SK-N-SH (cell line): ENCODE measurements at regions not wholly inside any gene's neighbourhood (a gene's known extent, or its start where the extent isn't known, plus 50 kb on each side); places are given as distances from the start of the nearest gene placed in this dataset.

Source experiments
- CTCF ChIA-PET: fragments of 300-600, 350-600 bp; formaldehyde crosslinking; extraction: SDS; loops from one replicate; lab custom pipeline; 2021; lab: Yijun Ruan, JAX
- POLR2A ChIA-PET: fragments of 350-600 bp; sonication (Branson Sonifier 250); formaldehyde crosslinking; extraction: SDS; loops from one replicate; lab custom pipeline; 2020; ENCODE audit warnings: antibody characterized with exemption, inconsistent platforms; lab: Yijun Ruan, JAX
- DNase-seq: peaks from one replicate; pipeline ENCODE4 v3.0.0; 2012
- H2AFZ ChIP-seq: fragments of 200-600 bp; sonication (generic); 2 replicates; pipeline ENCODE4 v1.8.1; 2016; ENCODE audit warnings: antibody characterized with exemption, mild to moderate bottlenecking, low read depth
- H3F3A ChIP-seq: fragments of 200-600 bp; sonication (generic); replicated peaks from 2 replicates; pipeline ENCODE3; 2016; ENCODE audit warnings: antibody characterized with exemption, mild to moderate bottlenecking; ENCODE audit not compliant: insufficient read depth
- H3K27ac ChIP-seq, 2 experiments: fragments of 200-500 bp in 1 of 2; fragments of 200-600 bp in 1 of 2; sonication (Bioruptor generic) in 1 of 2; sonication (generic), shearing (Covaris generic) in 1 of 2; 2 replicates each; pipeline versions ENCODE4 v1.5.1 to v1.6.1; 2014 to 2016; ENCODE audit warnings: low read depth in 2 of 2, inconsistent platforms in 1 of 2, low read length in 1 of 2, mild to moderate bottlenecking in 1 of 2, mixed read lengths in 1 of 2
- H3K27me3 ChIP-seq: fragments of 200-600 bp; sonication (generic), shearing (Covaris generic); 2 replicates; pipeline ENCODE4 v1.6.1; 2016; ENCODE audit warnings: mixed run types; ENCODE audit not compliant: insufficient read depth
- H3K36me3 ChIP-seq, 2 experiments: fragments of 200-500 bp in 1 of 2; fragments of 200-600 bp in 1 of 2; sonication (Bioruptor generic) in 1 of 2; sonication (generic) in 1 of 2; replicated peaks in 1 of 2; 2 replicates each; pipeline versions ENCODE3 to v1.5.1; 2014 to 2016; ENCODE audit warnings: low read length in 1 of 2, mild to moderate bottlenecking in 1 of 2; ENCODE audit not compliant: insufficient read depth in 2 of 2, control insufficient read depth in 1 of 2
- H3K4me1 ChIP-seq, 2 experiments: fragments of 200-500 bp in 1 of 2; fragments of 200-600 bp in 1 of 2; sonication (Bioruptor generic) in 1 of 2; sonication (generic), shearing (Covaris generic) in 1 of 2; 2 replicates each; pipeline versions ENCODE4 v1.5.1 to v1.6.1; 2014 to 2016; ENCODE audit warnings: low read depth in 1 of 2, low read length in 1 of 2, mixed run types in 1 of 2; ENCODE audit not compliant: insufficient read depth in 2 of 2, control insufficient read depth in 1 of 2
- H3K4me2 ChIP-seq: fragments of 200-600 bp; sonication (generic), shearing (Covaris generic); 2 replicates; pipeline ENCODE4 v1.6.1; 2017; ENCODE audit warnings: mixed run types
- H3K4me3 ChIP-seq, 2 experiments: fragments of 200-500 bp in 1 of 2; fragments of 200-600 bp in 1 of 2; sonication (Bioruptor generic) in 1 of 2; sonication (generic), shearing (Covaris generic) in 1 of 2; 2 replicates each; pipeline versions ENCODE4 v1.5.1 to v1.8.1; 2014 to 2016; ENCODE audit warnings: low read depth in 2 of 2, inconsistent platforms in 1 of 2, low read length in 1 of 2, mild to moderate bottlenecking in 1 of 2, mixed read lengths in 1 of 2, moderate library complexity in 1 of 2
- H3K79me2 ChIP-seq: fragments of 200-600 bp; sonication (generic); 2 replicates; pipeline ENCODE4 v1.8.1; 2017; ENCODE audit warnings: mild to moderate bottlenecking; ENCODE audit not compliant: insufficient read depth
- H3K9ac ChIP-seq: fragments of 200-600 bp; sonication (generic); 2 replicates; pipeline ENCODE4 v1.6.1; 2017; ENCODE audit warnings: mixed run types
- H3K9me2 ChIP-seq: fragments of 200-600 bp; sonication (generic); 2 replicates; pipeline ENCODE4 v1.6.1; 2017; ENCODE audit warnings: mixed run types
- H3K9me3 ChIP-seq: fragments of 200-600 bp; sonication (generic); 2 replicates; pipeline ENCODE4 v1.6.1; 2017; ENCODE audit warnings: mixed run types, mild to moderate bottlenecking, moderate library complexity
- H4K20me1 ChIP-seq: fragments of 200-600 bp; sonication (generic); 2 replicates; pipeline ENCODE4 v1.6.1; 2017; ENCODE audit warnings: mild to moderate bottlenecking, mixed run types; ENCODE audit not compliant: insufficient read depth
- CHD2 ChIP-seq: fragments of 150-350 bp; IDR thresholded peaks from 2 replicates; pipeline ENCODE4 v1.6.1; 2018; ENCODE audit warnings: low read length; ENCODE audit not compliant: partially characterized antibody
- ELF1 ChIP-seq: IDR thresholded peaks from 2 replicates; pipeline ENCODE4 v1.4.0; 2012
- EP300 ChIP-seq, 2 experiments: IDR thresholded peaks; 2 replicates each; pipeline versions ENCODE4 v1.4.0 to v1.6.1; 2012; ENCODE audit warnings: borderline replicate concordance in 1 of 2, low read depth in 1 of 2, low read length in 1 of 2
- FOXJ3 ChIP-seq: sonication (generic); formaldehyde crosslinking; IDR thresholded peaks from 2 replicates; pipeline ENCODE4 v1.5.1; 2020; ENCODE audit warnings: mild to moderate bottlenecking, missing genetic modification reagents
- MEF2A ChIP-seq: IDR thresholded peaks from 2 replicates; pipeline ENCODE4 v1.4.0; 2012; ENCODE audit warnings: low read depth, borderline replicate concordance
- NFIC ChIP-seq: IDR thresholded peaks from 2 replicates; pipeline ENCODE4 v1.4.0; 2012; ENCODE audit warnings: borderline replicate concordance
- POLR2AphosphoS5 ChIP-seq: IDR thresholded peaks from 2 replicates; pipeline ENCODE4 v1.6.1; 2012; ENCODE audit warnings: low read depth, low read length
- RAD21 ChIP-seq: IDR thresholded peaks from 2 replicates; pipeline ENCODE4 v1.6.1; 2012; ENCODE audit warnings: mild to moderate bottlenecking, low read length
- RXRA ChIP-seq: IDR thresholded peaks from 2 replicates; pipeline ENCODE4 v1.4.0; 2012; ENCODE audit warnings: low read depth, mild to moderate bottlenecking, borderline replicate concordance
- SIN3A ChIP-seq: IDR thresholded peaks from 2 replicates; pipeline ENCODE4 v1.6.1; 2012; ENCODE audit warnings: low read depth, mild to moderate bottlenecking, low read length, moderate library complexity, borderline replicate concordance
- SMC3 ChIP-seq: IDR thresholded peaks from 2 replicates; pipeline ENCODE4 v1.6.1; 2012; ENCODE audit warnings: low read depth, low read length, improper control_type of control experiment
- TAF1 ChIP-seq: IDR thresholded peaks from 2 replicates; pipeline ENCODE4 v1.6.1; 2012; ENCODE audit warnings: low read depth, mild to moderate bottlenecking, low read length, moderate library complexity, borderline replicate concordance
- TCF12 ChIP-seq: IDR thresholded peaks from 2 replicates; pipeline ENCODE4 v1.4.0; 2012
- YY1 ChIP-seq: IDR thresholded peaks from 2 replicates; pipeline ENCODE4 v1.4.0; 2012; ENCODE audit warnings: low read depth, mild to moderate bottlenecking
- WGBS: methylation state at CpG from one replicate; pipeline ENCODE4 v1.1.6; 2017; ENCODE audit warnings: low lambda C conversion rate; 5-methylcytosine and 5-hydroxymethylcytosine counted together
- TF ChIP-seq, protein P1 (sequence below): IDR thresholded peaks from 2 replicates; pipeline ENCODE4 v1.4.0; 2012; ENCODE audit warnings: low read depth, borderline replicate concordance
- TF ChIP-seq, protein P2 (sequence below): IDR thresholded peaks from 2 replicates; pipeline ENCODE4 v1.4.0; 2012; ENCODE audit warnings: low read depth, borderline replicate concordance
- TF ChIP-seq, protein P3 (sequence below): fragments of 200-600 bp; sonication (generic); IDR thresholded peaks from 2 replicates; pipeline ENCODE4 v1.6.1; 2017; ENCODE audit warnings: antibody characterized with exemption, mild to moderate bottlenecking, moderate library complexity

DNA sequence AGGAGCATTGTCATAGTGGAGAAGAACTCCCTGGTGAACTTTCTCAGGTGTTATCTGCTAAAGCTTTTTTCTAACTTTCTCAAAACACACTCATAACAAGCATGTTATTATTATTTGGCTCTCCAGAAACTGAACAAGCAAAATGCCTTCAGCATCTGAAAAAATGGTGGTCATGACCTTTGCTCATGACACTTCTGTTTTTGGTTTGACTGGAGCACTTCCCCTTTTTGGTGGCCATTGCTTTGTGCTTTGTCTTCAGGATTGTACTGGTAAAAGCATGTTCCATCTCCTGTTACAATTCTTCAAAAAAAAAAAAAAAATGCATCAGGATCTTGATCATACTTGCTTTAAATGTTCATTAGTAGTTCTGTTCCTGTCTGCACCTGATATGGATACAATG lies 1241.6 kb upstream of the USP15 start (continued):
- TF ChIP-seq, protein P1, sequence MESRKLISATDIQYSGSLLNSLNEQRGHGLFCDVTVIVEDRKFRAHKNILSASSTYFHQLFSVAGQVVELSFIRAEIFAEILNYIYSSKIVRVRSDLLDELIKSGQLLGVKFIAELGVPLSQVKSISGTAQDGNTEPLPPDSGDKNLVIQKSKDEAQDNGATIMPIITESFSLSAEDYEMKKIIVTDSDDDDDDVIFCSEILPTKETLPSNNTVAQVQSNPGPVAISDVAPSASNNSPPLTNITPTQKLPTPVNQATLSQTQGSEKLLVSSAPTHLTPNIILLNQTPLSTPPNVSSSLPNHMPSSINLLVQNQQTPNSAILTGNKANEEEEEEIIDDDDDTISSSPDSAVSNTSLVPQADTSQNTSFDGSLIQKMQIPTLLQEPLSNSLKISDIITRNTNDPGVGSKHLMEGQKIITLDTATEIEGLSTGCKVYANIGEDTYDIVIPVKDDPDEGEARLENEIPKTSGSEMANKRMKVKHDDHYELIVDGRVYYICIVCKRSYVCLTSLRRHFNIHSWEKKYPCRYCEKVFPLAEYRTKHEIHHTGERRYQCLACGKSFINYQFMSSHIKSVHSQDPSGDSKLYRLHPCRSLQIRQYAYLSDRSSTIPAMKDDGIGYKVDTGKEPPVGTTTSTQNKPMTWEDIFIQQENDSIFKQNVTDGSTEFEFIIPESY: no peak
- TF ChIP-seq MEF2A (no peak), CHD2 (no peak), FOXJ3 (no peak), POLR2AphosphoS5 (no peak), SMC3 (no peak), RXRA (no peak), EP300 (IDR thresholded peaks at IDR 0.05; ENCODE audit: borderline replicate concordance in 1 of 2, low read depth in 1 of 2, low read length in 1 of 2) (no peak), RAD21 (no peak), NFIC (no peak)

DNA sequence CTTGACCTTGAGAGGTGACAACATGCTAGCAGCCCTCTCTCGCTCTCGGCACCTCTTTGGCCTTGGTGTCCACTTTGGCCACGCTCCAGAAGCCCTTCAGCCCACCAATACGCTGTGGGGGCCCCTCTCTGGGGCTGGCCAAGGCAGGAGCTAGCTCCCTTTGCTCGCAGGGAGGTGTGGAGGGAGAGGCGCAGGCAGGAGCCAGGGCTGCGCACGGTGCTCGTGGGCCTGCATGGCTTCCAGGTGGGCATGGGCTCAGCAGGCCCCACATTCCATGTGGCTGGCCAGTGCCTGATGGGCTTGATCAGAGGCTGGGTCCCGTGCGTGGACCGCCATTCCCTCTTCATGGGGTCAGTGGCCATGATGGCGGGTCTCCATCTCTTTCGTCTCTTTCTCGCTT lies 1237.0 kb upstream of the USP15 start:
- Histone ChIP-seq H3K4me2 (no peak overlapping the region), H2AFZ (no peak overlapping the region), H3K9me3 (peaks cover 10% of the 10 kb centered on the region), H4K20me1 (no peaks in the 10 kb centered on the region), H3K27ac (no peak overlapping the region), H3K27me3 (no peaks in the 10 kb centered on the region), H3K79me2 (no peaks in the 10 kb centered on the region), H3K4me3 (no peak overlapping the region; a peak in 1 of 4 replicates), H3K9me2 (no peaks in the 10 kb centered on the region), H3K9ac (no peak overlapping the region), H3K36me3 (no peaks in the 10 kb centered on the region), H3K4me1 (no peaks in the 10 kb centered on the region), H3F3A (no peaks in the 10 kb centered on the region)
- no peak for DNase-seq
- 12% methylated on average over 10 of the region's 15 CpGs for WGBS
- TF ChIP-seq TAF1 (no peak), SIN3A (no peak), TCF12 (no peak), YY1 (no peak), MEF2A (no peak), ELF1 (no peak)
- TF ChIP-seq, protein P2, sequence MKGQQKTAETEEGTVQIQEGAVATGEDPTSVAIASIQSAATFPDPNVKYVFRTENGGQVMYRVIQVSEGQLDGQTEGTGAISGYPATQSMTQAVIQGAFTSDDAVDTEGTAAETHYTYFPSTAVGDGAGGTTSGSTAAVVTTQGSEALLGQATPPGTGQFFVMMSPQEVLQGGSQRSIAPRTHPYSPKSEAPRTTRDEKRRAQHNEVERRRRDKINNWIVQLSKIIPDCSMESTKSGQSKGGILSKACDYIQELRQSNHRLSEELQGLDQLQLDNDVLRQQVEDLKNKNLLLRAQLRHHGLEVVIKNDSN: no peak
- TF ChIP-seq, protein P3, sequence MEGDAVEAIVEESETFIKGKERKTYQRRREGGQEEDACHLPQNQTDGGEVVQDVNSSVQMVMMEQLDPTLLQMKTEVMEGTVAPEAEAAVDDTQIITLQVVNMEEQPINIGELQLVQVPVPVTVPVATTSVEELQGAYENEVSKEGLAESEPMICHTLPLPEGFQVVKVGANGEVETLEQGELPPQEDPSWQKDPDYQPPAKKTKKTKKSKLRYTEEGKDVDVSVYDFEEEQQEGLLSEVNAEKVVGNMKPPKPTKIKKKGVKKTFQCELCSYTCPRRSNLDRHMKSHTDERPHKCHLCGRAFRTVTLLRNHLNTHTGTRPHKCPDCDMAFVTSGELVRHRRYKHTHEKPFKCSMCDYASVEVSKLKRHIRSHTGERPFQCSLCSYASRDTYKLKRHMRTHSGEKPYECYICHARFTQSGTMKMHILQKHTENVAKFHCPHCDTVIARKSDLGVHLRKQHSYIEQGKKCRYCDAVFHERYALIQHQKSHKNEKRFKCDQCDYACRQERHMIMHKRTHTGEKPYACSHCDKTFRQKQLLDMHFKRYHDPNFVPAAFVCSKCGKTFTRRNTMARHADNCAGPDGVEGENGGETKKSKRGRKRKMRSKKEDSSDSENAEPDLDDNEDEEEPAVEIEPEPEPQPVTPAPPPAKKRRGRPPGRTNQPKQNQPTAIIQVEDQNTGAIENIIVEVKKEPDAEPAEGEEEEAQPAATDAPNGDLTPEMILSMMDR: no peak
- ChIA-PET CTCF (no interaction called here), POLR2A (no interaction called here)
